GM18508 (cell line): ENCODE measurements at regions not wholly inside any gene's neighbourhood (a gene's known extent, or its start where the extent isn't known, plus 50 kb on each side); places are given as distances from the start of the nearest gene placed in this dataset.

Experiments
- ATAC-seq: cut with Tn5 transposase; IDR thresholded peaks from one replicate; pipeline ENCODE4 v1.9.1; 2021; ENCODE audit warnings: moderate number of reproducible peaks; ENCODE audit not compliant: insufficient read depth, unreplicated experiment

DNA sequence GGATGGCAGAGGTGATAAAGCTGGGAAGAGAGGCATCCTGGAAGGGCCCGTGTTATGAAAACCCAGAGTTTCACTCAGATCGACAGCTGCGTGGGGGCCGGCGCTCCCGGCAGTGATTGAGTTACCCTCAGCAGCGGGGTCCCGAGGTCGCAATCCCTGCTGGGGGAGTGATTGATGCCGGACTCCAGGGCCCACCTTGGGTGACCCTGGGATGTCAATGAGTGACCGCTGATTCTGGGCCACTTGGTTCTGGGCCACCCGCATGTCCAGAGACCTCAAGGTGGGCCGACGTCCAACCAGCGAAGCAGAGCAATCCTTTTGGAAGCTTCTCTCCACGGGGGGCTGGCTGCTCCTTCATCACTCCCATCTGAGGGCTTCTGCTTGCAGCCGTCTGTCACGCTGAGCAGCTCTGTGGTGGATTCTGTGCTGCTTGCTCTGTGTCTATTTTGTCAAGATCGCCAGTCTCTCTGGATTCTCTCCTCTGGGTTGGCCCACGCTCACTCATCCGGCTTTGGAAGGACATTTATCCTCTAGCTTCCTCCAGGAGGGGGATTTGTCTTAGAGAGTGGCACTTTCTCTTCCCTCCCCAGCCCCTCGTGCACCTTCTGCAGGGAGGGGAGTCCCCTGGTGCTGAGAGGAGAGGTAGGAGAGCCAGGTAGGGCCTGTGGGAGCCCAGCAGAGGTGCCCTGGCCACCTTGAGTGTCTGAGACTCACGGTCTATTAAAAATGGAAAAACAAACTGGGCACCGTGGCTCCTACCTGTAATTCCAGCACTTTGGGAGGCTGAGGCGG, 110.9 kb upstream of the C1orf174 start:
- ATAC-seq: no peak

DNA sequence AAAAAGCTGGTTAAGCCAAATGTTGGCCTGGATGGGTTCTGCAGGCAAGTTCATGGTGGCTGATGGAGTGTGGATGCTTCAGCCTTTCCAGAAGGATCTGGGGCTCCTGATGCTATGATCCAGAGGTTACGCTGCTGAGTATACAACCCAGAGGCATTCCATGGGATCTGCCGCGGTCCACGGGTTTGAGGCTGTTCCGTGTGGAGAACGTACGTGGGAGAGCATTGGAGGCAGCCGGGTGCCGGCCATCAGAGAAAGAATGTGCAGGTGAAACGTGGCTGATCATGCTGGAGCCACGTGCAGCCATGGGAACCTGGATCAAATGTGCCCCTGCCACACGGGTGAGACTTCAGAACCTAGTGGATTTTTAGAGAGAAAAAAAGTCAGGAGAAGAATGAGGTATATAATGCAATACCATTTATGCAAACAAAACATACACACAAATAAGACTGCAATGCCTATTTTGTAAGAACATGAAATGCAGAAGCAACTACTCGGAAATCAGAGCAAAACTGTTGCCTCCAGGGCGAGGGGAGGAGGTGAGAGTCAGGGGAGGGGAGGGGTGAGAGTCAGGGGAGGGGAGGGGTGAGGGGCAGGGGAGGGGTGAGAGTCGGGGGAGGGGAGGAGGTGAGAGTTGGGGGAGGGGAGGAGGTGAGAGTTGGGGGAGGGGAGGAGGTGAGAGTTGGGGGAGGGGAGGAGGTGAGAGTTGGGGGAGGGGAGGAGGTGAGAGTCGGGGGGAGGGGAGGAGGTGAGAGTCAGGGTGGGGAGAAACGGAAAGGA, 116.5 kb upstream of the C1orf174 start:
- ATAC-seq: no peak

DNA sequence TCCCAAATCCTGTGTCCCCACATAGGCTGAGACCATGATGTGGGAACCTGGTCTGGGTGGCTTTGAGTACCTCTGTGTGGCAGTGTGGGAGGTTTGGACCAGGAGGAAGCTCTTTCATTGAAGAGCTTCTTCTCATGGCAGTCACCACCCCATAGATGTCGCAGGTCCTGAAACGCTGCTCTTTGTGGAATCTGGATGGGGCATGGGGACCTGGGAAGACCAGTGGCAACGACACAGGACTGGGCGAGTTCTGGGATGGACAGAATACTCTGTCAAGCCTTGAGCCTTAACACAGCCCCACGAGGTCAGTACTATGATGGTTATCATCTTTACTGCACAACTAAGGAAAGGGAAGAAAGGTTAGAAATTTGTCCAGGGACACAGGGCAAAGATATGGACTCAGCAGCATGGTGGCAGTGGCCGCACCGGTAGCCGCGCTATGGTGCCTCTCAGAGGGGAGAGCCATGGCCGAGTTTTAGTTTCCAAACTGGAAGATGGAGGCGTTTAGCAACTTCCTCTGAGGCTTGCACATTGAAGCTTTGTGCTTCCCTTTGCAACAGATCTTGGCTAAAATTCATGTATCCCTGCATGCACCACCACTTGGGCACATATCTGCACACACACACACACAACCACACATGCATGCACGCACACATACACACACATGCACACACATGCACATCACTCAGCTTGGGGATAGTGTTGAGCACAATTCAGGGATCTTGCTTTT, 117.7 kb upstream of the C1orf174 start:
- ATAC-seq: no peak

DNA sequence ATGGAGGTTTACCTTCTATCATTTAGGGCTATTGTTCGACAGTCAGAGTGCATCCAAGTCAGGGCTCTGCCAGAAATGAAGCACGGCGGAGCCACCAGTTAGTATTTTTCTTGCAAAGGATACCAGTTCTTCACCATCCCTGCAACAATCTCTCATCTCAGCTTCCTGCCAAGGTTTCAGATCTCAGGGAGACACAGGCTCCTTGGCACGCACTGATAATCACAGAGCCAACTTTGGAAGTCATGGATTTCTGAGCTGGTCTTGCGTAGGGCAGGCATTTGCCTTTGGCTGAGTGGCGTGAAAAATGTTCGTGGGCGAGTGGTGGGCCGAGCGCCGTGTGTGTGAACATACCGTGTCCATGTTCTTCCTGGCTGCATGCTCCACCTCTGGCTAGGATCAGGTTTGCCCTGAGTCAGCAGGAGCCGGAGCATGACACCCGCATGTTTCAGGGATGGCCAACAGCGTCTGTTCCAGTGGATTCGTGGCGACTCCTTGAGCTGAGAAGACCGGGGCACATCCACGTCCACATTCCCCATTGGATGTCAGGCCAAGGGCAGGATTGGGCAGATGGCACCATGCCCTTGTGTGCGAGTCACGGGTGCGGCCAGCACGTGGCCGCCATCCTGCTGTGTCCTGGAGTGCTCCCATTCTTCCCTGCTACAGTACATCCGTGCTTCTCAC, 118.5 kb upstream of the C1orf174 start:
- ATAC-seq: no peak

DNA sequence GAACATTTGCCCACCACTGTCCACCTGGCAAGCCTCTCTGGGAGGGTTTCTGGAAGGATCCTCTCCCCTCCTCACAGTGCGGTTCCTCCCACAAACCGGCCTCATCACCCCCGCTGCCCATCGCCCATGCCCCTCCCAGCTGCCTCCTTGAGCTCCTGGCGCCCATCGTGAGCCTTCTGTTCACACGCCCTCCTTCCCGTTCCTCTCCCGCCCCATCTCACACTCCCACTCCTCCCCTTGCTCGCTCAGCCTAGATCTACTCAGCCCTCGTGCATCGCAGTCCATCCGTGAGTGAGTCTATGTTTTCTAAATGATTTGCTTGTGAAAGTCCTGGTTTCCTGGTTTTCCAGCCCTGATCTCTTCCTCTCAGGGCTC, 119.1 kb upstream of the C1orf174 start:
- ATAC-seq: no peak

DNA sequence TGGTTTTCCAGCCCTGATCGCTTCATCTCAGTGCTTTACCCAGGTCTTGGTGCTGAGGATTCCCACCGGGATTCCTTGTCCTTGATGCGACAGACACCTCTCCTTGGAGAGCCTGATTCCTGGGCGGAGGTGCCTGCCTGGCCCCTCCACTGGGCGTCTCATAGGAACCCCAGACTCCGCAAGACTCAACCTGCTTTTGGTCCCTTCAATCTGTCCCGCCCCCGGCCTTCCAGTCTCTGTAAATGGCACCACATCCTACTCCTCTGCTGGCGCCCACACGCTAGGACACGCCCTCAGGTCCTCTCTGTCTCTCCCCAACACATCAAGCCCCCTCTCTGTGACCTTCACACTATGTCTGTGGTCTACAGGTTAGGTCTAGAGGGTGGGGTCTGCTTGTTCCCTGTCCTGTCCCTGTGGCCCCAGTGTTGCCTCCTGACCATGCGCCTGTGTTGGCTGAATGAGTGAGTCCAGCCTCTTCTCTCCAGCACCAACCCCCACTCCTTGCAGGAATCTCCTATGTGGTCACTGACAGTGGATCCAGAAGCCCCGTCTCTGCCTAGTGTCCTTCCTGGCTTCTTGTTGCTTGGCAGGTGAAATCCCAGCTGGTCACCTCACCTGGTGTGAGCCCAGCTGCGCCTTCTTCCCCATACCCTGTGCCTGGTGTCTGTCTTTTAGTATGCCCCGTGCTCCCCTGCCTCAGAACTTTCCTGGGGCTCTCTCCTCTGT, 119.7 kb upstream of the C1orf174 start:
- ATAC-seq: no peak

DNA sequence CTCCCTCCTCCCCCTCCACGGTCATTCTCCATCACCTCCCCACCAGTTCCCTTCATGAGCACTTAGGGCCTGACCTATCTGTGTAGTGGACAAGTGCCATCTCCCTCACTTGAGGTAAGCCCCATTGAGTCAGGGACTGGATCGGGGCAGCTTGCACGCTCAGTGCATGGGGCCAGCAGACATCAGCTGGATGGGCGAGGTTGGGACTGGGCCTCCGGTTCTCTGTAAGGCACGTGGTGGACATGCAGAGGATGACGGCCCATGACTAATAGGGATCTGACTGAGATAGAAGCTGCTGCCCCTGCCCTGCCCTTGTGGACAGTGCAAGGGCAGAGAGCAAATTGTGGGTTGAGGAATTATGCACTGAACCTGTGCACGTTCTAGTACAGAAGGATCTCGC, 120.4 kb upstream of the C1orf174 start:
- ATAC-seq: no peak

DNA sequence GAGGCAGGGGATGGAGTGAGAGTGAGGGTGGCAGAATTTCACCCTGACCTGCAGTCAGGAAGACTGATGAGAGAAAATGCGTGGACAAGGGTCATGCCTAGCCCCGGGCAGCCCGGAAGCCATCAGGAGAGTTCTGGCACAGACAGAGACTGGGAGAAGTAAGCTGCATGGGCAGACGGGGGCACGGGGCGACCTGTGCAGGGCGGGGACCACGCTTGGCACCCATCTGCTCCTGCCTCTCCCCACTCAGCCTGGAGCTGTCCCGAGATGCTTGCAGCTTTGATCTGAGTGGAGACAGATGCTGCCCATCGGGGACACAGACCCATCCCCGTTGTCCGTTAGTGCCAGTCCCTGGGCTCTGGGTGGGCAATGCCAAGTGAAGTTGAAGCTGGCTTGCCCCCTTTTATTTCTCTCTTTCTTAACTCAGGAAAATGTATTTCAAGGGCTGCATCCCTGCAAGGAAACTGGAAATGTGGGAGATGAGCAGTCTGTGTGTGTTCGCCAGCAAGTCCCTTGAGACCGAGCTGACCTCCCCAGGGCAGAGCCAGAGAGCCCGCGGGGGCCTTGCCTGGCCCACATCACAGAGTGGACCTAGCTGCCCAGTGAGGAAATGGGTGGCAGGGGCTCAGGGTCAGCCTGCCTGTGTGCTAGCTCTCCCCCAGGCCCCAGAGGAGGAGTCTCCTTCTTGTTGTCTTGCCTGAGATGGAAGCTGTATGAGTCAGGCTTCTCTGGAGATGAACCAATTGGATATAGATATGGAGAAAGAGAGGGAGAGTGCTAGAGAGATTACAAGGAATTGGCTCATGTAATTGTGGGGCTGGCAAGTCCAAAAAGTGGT, 121.3 kb upstream of the C1orf174 start:
- no peak for ATAC-seq

DNA sequence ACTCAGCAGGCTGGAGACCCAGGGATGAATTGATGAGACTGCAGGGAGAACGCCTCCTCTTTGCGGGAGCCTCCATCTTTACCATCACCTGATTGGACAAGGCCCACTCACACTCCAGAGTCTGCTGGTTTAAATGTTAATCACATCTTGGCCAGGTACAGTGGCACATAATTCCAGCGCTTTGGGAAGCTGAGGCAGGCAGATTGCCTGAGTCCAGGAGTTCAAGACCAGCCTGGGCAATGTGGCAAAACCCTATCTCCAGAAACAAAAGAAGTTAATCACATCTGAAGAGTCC, 121.8 kb upstream of the C1orf174 start:
- no peak for ATAC-seq

DNA sequence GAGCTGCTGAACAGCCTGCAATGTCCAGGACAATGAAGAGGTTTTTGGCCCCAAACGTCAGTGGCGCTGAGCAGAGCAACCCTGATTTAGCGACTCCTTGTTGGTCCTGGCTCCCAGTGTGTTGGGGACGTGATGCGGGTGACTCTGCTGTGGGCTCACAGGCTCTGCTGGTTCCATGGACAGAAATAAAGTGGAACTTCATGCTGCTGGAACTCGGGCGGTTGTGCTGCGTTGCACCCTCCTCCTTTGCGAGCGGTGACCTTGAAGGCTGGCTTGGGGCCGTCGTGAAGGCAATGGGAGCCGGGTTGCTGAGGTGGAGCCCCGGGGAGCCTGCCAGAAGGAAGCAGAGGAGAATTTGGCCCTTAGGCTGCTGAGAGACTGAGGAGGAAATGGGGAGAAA, 122.6 kb upstream of the C1orf174 start:
- ATAC-seq: no peak

DNA sequence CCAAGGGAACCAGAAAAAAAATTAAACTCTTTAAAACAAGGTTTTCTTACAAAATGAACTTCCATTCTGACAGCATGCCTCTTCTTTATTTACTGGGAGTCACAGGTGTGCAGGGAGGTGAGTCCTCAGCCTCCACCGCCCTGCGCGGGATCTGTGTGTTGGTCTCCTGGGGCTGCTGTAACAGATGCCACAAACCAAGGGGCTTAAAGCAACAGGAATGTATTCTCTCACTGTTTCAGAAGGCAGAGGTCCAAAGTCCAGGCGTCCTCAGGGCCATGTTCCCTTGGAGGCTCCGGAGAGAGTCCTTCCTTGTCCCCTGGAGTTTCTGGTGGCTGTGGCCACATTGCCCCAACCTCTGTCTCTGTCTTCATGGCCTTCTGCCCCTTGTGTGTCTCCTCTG, 123.6 kb upstream of the C1orf174 start:
- ATAC-seq: no peak

DNA sequence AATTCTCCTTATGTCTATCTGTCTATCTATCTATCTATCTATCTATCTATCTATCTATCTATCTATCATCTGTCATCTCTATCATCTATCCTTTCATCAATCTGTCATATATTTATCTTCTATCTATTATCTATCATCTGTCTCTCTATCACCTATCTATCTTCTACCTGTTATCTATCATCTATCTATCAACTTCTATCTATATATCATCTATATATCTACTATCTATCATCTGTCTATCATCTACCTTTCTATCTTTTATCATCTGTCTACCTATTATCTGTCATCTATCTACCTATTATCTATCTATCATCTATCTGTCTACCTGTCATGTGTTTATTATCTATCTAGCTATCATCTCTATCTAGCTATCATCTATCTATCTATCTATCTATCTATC, 124.7 kb upstream of the C1orf174 start:
- ATAC-seq: no peak

DNA sequence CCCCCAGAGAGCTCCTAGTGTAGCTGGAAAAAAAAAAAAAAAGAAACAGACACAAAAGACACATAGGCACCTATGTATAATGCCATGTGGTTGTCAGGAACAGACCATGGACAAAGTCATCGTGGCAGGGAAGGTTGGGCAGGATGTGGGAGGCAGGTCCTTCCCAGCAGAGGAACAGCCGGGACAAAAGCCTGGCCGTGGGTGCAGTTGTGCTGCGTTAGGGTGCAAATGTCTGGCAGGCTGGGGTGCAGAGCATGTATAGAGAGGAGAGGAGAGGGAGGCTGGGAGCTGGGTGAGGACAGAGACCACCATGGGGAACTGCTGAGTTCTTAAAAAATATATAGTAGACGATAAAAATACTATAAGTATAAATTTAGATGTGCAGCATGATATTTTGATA, 125.7 kb upstream of the C1orf174 start:
- no peak for ATAC-seq

DNA sequence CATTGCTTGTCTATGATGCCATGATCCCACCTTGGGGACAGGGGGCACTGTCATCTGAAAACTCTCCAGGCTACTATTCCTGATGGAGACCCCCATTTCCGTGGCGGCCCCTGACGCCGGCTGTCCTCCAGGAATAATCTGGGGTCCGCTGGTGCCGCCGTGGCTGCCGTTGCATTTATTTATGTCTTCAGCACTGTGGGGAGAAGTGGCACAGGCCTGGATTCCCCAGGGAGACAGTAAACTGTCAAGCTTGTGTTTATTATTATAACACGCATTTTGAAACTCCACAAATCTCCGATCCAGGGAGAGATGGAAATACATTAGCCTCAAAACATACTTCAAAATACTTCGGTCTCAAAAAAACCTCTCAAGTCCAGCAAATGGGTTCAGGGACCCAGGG, 126.9 kb upstream of the C1orf174 start:
- no peak for ATAC-seq

DNA sequence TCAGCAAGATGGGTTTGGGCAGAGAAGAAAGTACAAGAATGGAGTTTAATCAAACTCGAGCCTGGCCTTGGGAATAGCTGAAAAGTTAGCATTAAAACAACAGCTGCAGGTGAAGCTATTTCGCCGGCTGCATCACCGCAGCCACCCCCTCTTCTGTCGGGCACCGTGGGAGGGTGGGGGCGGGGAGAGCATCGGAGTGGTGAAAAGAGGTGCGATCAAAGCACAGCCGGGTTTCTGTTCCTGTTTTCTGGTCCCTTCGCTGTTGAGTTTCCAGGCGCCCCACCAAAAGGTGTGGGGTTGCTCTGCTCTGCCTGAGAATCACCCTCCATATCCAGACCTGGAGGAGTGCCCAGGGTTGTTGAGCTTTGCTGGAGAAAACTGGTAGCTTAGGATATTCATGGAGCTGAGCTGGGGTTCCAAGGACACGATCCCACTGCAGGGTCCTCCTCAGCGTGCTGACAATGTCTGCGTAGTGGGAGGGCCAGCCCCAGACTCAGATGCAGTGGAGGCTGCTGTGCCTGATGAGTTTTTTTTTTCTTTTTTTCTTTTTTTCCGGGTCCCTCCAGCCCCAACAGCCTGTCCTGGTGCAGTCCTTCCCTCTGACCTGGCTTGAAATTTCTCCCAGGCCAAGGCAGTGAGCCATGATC, 127.5 kb upstream of the C1orf174 start:
- ATAC-seq: no peak

DNA sequence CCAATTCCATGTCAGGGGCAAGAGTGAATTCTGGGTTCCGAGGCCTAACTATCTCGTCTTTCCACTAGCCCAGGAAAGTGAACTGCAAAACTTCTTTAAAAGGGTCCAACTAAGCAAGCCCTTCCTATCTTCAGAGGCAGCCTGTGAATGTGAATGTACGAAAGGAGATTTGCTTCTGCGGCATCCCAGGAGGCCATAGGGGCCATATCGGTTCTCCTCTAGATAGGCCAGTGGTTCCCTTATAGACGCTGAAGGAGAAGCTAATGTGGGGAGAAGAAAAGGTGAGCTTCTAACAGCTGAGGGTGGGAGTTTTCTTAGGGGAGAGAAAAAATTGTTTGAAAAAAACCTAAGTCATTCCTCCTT, 128.0 kb upstream of the C1orf174 start:
- ATAC-seq: no peak

DNA sequence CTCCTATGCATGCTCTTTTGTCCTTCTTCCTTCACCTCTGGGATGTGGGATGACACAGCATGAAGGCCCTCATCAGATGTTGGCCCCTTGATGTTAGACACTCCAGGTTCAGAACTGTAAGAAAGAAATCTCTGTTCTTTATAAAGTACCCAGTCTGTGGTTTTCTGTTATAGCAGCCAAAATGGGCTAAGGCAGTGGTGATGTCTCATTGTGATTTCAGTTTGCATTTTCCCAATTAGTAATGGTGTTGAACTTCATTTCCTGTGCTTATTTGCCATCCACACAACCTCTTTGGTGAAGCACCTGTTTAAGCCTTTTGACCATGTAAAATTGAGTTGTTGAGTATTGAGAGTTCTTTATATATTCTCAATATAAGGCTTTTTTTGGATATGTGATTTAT, 129.3 kb upstream of the C1orf174 start:
- ATAC-seq: no peak

DNA sequence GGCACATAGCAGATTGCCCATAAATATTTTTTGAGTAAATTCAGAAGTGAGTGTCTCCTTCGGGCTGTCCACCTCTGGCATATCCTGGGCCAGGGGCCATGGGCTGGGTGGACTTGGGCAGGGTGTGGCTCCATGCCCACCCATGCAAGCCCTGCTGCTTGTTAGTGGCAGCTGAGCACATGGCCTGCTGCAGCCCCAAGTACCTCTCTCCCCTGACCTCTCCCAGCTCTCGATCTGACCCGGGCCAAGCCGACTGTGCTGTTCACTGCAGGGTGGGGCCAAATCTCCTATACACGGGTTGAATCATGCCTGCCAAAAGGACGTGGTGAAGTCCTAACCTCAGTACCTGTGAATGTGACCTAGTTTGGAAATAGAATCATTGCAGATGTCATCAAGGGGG, 132.5 kb upstream of the C1orf174 start:
- ATAC-seq: no peak

DNA sequence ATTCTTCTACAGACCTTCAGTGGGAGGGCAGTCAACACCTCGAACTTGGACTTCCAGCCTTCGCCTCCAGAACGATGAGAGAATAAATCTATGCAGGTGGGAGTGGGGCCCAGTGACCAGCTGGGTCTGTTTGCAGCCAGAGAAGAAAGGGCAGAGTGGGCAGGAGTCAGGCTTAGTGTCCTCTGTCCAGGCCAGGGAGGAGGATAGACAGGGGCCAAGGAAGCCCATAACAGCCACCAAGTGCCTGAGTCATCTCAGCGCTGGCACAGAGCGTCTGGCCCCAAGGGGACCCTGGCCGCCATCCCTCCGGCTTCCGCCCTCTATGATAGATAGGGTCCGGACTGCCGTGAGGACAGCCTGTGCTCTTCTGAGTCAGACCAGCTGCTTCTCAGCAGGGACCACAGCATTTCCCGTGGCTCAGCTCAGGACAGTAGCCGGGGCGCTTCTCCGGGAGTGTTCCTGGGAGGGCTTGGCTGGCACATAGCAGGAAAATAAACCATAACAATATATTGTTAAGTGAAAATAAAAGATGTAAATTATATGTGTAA, 133.1 kb upstream of the C1orf174 start:
- ATAC-seq: no peak
